Natural killer cell (primary cell): ENCODE measurements at regions not wholly inside any gene's neighbourhood (a gene's known extent, or its start where the extent isn't known, plus 50 kb on each side); places are given as distances from the start of the nearest gene placed in this dataset.

ENCODE experiments used
- ATAC-seq, 3 donors: fragments of 150-1000 bp in 2 of 3; fragments of 200-7000 bp in 1 of 3; cut with Tn5 transposase; 1 replicate in 1 of 3; 2 replicates in 2 of 3; pipeline ENCODE4 v1.10.0; 2021; ENCODE audit warnings: mild to moderate bottlenecking in 2 of 3, moderate library complexity in 2 of 3
- DNase-seq, 2 donors: peaks; one replicate each; pipeline versions ENCODE4 v3.0.0 to v3.0.0-alpha.2; 2013 to 2021; ENCODE audit warnings: mixed read lengths in 1 of 2
- H3K27ac ChIP-seq: one replicate; pipeline ENCODE4 v1.5.1; 2013; ENCODE audit warnings: mild to moderate bottlenecking, low read length
- H3K27me3 ChIP-seq: one replicate; pipeline ENCODE4 v1.6.1; 2013; ENCODE audit warnings: low read length; ENCODE audit not compliant: control insufficient read depth, insufficient read depth
- H3K36me3 ChIP-seq: one replicate; pipeline ENCODE4 v1.6.1; 2013; ENCODE audit warnings: low read length; ENCODE audit not compliant: control insufficient read depth, insufficient read depth
- H3K4me1 ChIP-seq: one replicate; pipeline ENCODE4 v1.6.1; 2013; ENCODE audit warnings: low read length; ENCODE audit not compliant: control insufficient read depth, insufficient read depth
- H3K4me3 ChIP-seq: one replicate; pipeline ENCODE4 v1.5.1; 2013; ENCODE audit warnings: low read length
- H3K9me3 ChIP-seq: one replicate; pipeline ENCODE4 v1.6.1; 2013; ENCODE audit warnings: low read length; ENCODE audit not compliant: control insufficient read depth, insufficient read depth
- H3K27ac Mint-ChIP-seq, 2 donors: one replicate each; pipeline ENCODE4 v1.8.0; 2022; ENCODE audit warnings: mild to moderate bottlenecking in 2 of 2, mixed read lengths in 2 of 2, moderate library complexity in 1 of 2
- H3K27me3 Mint-ChIP-seq, 2 donors: one replicate each; pipeline ENCODE4 v1.8.0; 2022; ENCODE audit warnings: low read depth in 2 of 2, mixed read lengths in 2 of 2
- H3K36me3 Mint-ChIP-seq: one replicate; pipeline ENCODE4 v1.8.0; 2022; ENCODE audit warnings: mixed read lengths
- H3K4me1 Mint-ChIP-seq, 2 donors: one replicate each; pipeline ENCODE4 v1.8.0; 2022; ENCODE audit warnings: mixed read lengths in 2 of 2
- H3K4me3 Mint-ChIP-seq: one replicate; pipeline ENCODE4 v1.8.0; 2022; ENCODE audit warnings: mild to moderate bottlenecking, moderate library complexity, mixed read lengths
- H3K9me3 Mint-ChIP-seq, 2 donors: one replicate each; pipeline ENCODE4 v1.8.0; 2022; ENCODE audit warnings: mixed read lengths in 2 of 2
- CTCF ChIP-seq: fragments of 200-600 bp; IDR thresholded peaks from one replicate; pipeline ENCODE4 v1.8.0; 2022; ENCODE audit warnings: antibody characterized with exemption
- WGBS: methylation state at CpG from one replicate; pipeline ENCODE4 v1.1.7; 2013; ENCODE audit warnings: missing lambda C conversion rate; ENCODE audit not compliant: insufficient coverage; 5-methylcytosine and 5-hydroxymethylcytosine counted together
- intact Hi-C: fragments of 100-400 bp; cut with micrococcal nuclease; formaldehyde crosslinking; loops from one replicate; pipeline ENCODE4 v1.14.2; 2022

GRCh38 chr17:79305768-79306423 is 231.3 kb downstream of the ENGASE start:
- Histone ChIP-seq H3K27me3 (no peaks in the 10 kb centered on the region), H3K4me1 (no peaks in the 10 kb centered on the region), H3K9me3 (no peaks in the 10 kb centered on the region), H3K36me3 (no peaks in the 10 kb centered on the region), H3K4me3 (no peak overlapping the region), H3K27ac (no peak overlapping the region)
- Mint-ChIP-seq H3K4me3 (no peak overlapping the region), H3K27ac (no peak overlapping the region), H3K36me3 (no peaks in the 10 kb centered on the region), H3K9me3 (no peaks in the 10 kb centered on the region), H3K4me1 (peaks cover 0 to 14% of the 10 kb centered on the region in 2 donors), H3K27me3 (peaks cover 0 to 3% of the 10 kb centered on the region in 2 donors)
- no peak for TF ChIP-seq CTCF
- WGBS, result 75% methylated on average over 29 of the region's 29 CpGs
- intact Hi-C loops, result no loop called here
- no peak for DNase-seq
- no peak for ATAC-seq

GRCh38 chr17:79305376-79305767 is 230.7 kb downstream of the ENGASE start:
- Histone ChIP-seq H3K27me3 (no peaks in the 10 kb centered on the region), H3K9me3 (no peaks in the 10 kb centered on the region), H3K4me3 (no peak overlapping the region), H3K27ac (no peak overlapping the region), H3K4me1 (no peaks in the 10 kb centered on the region), H3K36me3 (no peaks in the 10 kb centered on the region)
- ATAC-seq, result no peak
- H3K9me3 Mint-ChIP-seq, result no peaks in the 10 kb centered on the region
- H3K4me1 Mint-ChIP-seq, result peaks cover 0 to 14% of the 10 kb centered on the region in 2 donors
- no peaks in the 10 kb centered on the region for H3K36me3 Mint-ChIP-seq
- H3K27ac Mint-ChIP-seq, result no peak overlapping the region
- 40% methylated on average over 10 of the region's 10 CpGs for WGBS
- no peak for DNase-seq
- no peak for TF ChIP-seq CTCF
- no peak overlapping the region for H3K4me3 Mint-ChIP-seq
- intact Hi-C loops, result no loop called here
- peaks cover 0 to 3% of the 10 kb centered on the region in 2 donors for H3K27me3 Mint-ChIP-seq

GRCh38 chr17:79304884-79305283 is 230.3 kb downstream of the ENGASE start:
- no peaks in the 10 kb centered on the region for H3K36me3 Mint-ChIP-seq
- H3K27me3 Mint-ChIP-seq, result peaks cover 0 to 3% of the 10 kb centered on the region in 2 donors
- ATAC-seq, result no peak
- no peak for TF ChIP-seq CTCF
- Histone ChIP-seq H3K4me3 (no peak overlapping the region), H3K27ac (no peak overlapping the region), H3K4me1 (no peaks in the 10 kb centered on the region), H3K27me3 (no peaks in the 10 kb centered on the region), H3K9me3 (no peaks in the 10 kb centered on the region), H3K36me3 (no peaks in the 10 kb centered on the region)
- no peaks in the 10 kb centered on the region for H3K9me3 Mint-ChIP-seq
- no peak overlapping the region for H3K27ac Mint-ChIP-seq
- H3K4me1 Mint-ChIP-seq, result peaks cover 0 to 13% of the 10 kb centered on the region in 2 donors
- 37% methylated on average over 13 of the region's 13 CpGs for WGBS
- intact Hi-C loops, result no loop called here
- H3K4me3 Mint-ChIP-seq, result no peak overlapping the region
- DNase-seq, result no peak

GRCh38 chr17:79303641-79304205 is 229.1 kb downstream of the ENGASE start:
- Histone ChIP-seq H3K27me3 (no peaks in the 10 kb centered on the region), H3K36me3 (no peaks in the 10 kb centered on the region), H3K4me3 (no peak overlapping the region), H3K9me3 (no peaks in the 10 kb centered on the region), H3K4me1 (no peaks in the 10 kb centered on the region), H3K27ac (no peak overlapping the region)
- WGBS, result 87% methylated on average over 6 of the region's 7 CpGs
- Mint-ChIP-seq H3K4me3 (no peak overlapping the region), H3K4me1 (peaks cover 0 to 8% of the 10 kb centered on the region in 2 donors), H3K27ac (no peak overlapping the region), H3K9me3 (no peaks in the 10 kb centered on the region), H3K27me3 (no peaks in the 10 kb centered on the region), H3K36me3 (no peaks in the 10 kb centered on the region)
- intact Hi-C loops, result no loop called here
- DNase-seq (no peak), ATAC-seq (no peak)
- TF ChIP-seq CTCF, result no peak
